Ascending aorta (tissue), 2 donors: ENCODE measurements at regions not wholly inside any gene's neighbourhood (a gene's known extent, or its start where the extent isn't known, plus 50 kb on each side); places are given as distances from the start of the nearest gene placed in this dataset.
"Not testable (repeated sequence)": the region's sequence is repeated elsewhere in the genome, so short reads cannot be mapped to it uniquely, and the experiment has no call there.

Experiments
- DNase-seq, 2 donors: peaks; one replicate each; pipeline ENCODE4 v3.0.0-alpha.2; 2019; ENCODE audit warnings: low spot score in 2 of 2
- H3K27ac ChIP-seq, 2 donors: fragments of 200-600 bp; sonication (generic); one replicate each; pipeline ENCODE4 v1.5.1; 2016 to 2017; ENCODE audit warnings: mild to moderate bottlenecking in 1 of 2
- H3K27me3 ChIP-seq: fragments of 200-600 bp; sonication (generic); one replicate; pipeline ENCODE4 v1.5.1; 2017
- H3K36me3 ChIP-seq, 2 donors: fragments of 200-600 bp; sonication (generic); one replicate each; pipeline ENCODE4 v1.5.1; 2016
- H3K4me1 ChIP-seq, 2 donors: fragments of 200-600 bp; sonication (generic); one replicate each; pipeline ENCODE4 v1.5.1; 2016 to 2017; ENCODE audit warnings: mild to moderate bottlenecking in 1 of 2
- H3K4me3 ChIP-seq, 2 donors: fragments of 200-600 bp; sonication (generic); one replicate each; pipeline ENCODE4 v1.5.1; 2016 to 2017; ENCODE audit warnings: mild to moderate bottlenecking in 1 of 2
- H3K9me3 ChIP-seq, 2 donors: fragments of 200-600 bp; sonication (generic); one replicate each; pipeline ENCODE4 v1.5.1; 2016
- intact Hi-C: fragments of 100-400 bp; cut with DNase I; formaldehyde crosslinking; loops from one replicate; pipeline ENCODE4 v1.15.1; 2023
- TF ChIP-seq, protein P1 (sequence below), 3 experiments: fragments of 200-600 bp in 2 of 3; fragments of 450-650 bp in 1 of 3; sonication (generic) in 2 of 3; IDR thresholded peaks; one replicate each; pipeline ENCODE4 v1.5.1; 2016 to 2019; ENCODE audit warnings: antibody characterized with exemption in 3 of 3, mild to moderate bottlenecking in 1 of 3, moderate library complexity in 1 of 3

DNA sequence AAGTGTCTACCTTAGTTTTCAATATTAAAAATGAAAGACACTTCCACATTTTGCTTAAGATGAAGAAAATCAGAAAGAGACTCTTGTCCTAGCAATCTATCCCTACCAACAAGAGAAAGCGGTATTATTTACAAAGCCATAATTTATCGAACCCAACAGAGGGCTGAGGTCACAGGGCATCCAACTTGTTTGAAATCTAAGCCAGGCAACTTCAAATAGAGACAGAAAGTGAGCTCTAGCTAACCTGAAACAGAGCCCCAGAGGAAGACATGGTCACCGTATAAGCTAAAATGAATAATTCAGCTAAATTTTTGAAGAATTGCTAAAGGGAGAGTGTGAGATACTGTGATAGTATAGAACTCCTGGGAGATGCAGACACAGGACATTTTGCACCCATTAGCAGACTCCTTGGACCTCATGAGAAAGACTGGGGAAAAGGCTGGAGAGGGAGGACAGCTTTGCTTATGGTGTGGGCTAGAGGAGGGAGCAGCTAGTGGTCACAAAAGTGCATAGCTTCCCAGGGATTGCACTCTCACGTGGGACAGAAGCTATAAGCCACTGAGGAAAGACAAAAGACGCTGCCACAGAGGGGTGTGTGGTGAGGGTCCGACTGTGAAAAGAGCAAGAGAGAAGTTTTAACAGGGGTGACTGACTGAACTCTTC lies 624.2 kb upstream of the GRIN3A start:
- TF ChIP-seq, protein P1, sequence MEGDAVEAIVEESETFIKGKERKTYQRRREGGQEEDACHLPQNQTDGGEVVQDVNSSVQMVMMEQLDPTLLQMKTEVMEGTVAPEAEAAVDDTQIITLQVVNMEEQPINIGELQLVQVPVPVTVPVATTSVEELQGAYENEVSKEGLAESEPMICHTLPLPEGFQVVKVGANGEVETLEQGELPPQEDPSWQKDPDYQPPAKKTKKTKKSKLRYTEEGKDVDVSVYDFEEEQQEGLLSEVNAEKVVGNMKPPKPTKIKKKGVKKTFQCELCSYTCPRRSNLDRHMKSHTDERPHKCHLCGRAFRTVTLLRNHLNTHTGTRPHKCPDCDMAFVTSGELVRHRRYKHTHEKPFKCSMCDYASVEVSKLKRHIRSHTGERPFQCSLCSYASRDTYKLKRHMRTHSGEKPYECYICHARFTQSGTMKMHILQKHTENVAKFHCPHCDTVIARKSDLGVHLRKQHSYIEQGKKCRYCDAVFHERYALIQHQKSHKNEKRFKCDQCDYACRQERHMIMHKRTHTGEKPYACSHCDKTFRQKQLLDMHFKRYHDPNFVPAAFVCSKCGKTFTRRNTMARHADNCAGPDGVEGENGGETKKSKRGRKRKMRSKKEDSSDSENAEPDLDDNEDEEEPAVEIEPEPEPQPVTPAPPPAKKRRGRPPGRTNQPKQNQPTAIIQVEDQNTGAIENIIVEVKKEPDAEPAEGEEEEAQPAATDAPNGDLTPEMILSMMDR (IDR thresholded peaks at IDR 0.05), result no peak
- intact Hi-C loops, result no loop called here
- Histone ChIP-seq H3K9me3 (no peaks in the 10 kb centered on the region), H3K27ac (no peak overlapping the region), H3K4me1 (no peaks in the 10 kb centered on the region), H3K4me3 (no peak overlapping the region), H3K36me3 (no peaks in the 10 kb centered on the region), H3K27me3 (no peaks in the 10 kb centered on the region)
- no peak for DNase-seq

DNA sequence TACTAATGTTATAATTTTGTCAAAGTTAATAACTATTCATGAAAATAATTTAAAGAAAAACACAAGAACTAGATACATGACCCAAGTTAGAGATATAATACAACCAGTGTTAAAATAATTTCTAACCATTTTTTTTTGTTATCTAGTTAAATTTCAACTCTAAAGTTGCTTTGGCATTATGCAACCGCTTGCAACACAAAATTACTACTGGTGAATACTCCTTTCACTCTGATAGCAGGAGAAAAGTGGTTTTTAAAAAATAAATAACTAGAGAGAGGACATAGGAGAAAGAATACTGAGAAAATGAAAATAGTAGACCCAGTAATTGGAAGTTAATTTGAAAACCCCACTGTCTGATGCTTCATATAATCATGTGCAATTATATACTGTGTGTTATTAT lies 622.4 kb upstream of the GRIN3A start:
- TF ChIP-seq, protein P1 (IDR thresholded peaks at IDR 0.05), result no peak
- no peaks in the 10 kb centered on the region for H3K9me3 ChIP-seq
- H3K27me3 ChIP-seq, result no peaks in the 10 kb centered on the region
- no peak overlapping the region for H3K4me3 ChIP-seq
- no peak for DNase-seq
- no peaks in the 10 kb centered on the region for H3K4me1 ChIP-seq
- intact Hi-C loops, result no loop called here
- no peaks in the 10 kb centered on the region for H3K36me3 ChIP-seq
- no peak overlapping the region for H3K27ac ChIP-seq

DNA sequence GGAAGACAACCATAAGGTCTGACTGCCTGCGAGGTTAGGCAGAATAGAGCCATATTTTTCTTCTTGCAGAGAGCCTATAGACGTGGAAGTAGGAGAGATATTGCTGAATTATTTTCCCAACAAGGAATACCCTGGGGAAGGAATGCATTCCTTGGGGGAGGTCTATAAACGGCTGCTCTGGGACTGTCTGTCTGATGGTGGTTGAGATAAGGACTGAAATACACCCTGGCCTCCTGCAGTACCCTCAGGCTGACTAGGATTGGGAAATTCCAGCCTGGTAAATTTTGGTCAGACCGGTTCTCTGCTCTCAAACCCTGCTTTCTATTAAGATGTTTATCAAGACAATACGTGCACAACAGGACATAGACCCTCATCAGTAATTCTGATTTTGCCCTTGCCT lies 617.5 kb upstream of the GRIN3A start:
- TF ChIP-seq, protein P1 (IDR thresholded peaks at IDR 0.05), result no peak

DNA sequence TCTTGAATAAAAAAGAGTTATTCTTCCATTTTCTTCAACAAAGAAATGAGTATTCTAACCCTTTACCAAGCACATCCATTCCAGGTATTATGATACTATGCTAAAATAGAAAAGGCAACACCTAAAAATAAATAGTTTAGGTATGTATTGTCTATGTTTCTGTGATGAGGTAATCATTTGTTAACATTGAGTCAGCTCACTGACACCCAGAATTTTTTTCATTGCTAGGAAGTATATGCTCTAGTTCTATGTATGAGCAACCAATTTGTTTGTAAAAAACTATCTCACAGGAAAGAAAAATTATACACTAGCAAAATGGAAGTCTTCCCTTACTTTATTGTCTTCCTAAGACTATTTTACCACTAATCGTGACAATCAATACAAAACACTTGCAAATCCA lies 615.6 kb upstream of the GRIN3A start:
- no peak overlapping the region for H3K27ac ChIP-seq
- intact Hi-C loops, result no loop called here
- no peaks in the 10 kb centered on the region for H3K9me3 ChIP-seq
- H3K27me3 ChIP-seq, result no peaks in the 10 kb centered on the region
- DNase-seq, result no peak
- no peak overlapping the region for H3K4me3 ChIP-seq
- TF ChIP-seq, protein P1 (IDR thresholded peaks at IDR 0.05), result no peak
- H3K4me1 ChIP-seq, result no peaks in the 10 kb centered on the region
- H3K36me3 ChIP-seq, result no peaks in the 10 kb centered on the region

More for the DNA sequence above, 617.5 kb upstream of the GRIN3A start:
- no peaks in the 10 kb centered on the region for H3K36me3 ChIP-seq
- no peak for DNase-seq
- intact Hi-C loops, result no loop called here
- H3K27me3 ChIP-seq, result no peaks in the 10 kb centered on the region
- no peak overlapping the region for H3K27ac ChIP-seq
- H3K4me1 ChIP-seq, result no peaks in the 10 kb centered on the region
- H3K4me3 ChIP-seq, result no peak overlapping the region
- H3K9me3 ChIP-seq, result no peaks in the 10 kb centered on the region

DNA sequence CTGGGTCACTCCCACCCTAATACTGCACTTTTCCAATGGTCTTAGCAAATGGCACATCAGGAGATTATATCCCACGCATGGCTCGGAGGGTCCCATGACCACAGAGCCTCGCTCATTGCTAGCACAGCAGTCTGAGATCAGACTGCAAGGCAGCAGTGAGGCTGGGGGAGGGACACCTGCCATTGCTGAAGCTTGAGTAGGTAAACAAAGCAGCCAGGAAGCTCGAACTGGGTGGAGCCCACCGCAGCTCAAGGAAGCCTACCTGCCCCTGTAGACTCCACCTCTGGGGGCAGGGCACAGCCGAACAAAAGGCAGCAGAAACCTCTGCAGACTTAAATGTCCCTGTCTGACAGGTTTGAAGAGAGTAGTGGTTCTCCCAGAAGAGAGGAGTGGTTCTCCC lies 599.0 kb upstream of the GRIN3A start:
- intact Hi-C loops, H3K27me3 ChIP-seq, H3K36me3 ChIP-seq, H3K9me3 ChIP-seq, H3K27ac ChIP-seq, H3K4me3 ChIP-seq, H3K4me1 ChIP-seq, DNase-seq: not testable (repeated sequence)

DNA sequence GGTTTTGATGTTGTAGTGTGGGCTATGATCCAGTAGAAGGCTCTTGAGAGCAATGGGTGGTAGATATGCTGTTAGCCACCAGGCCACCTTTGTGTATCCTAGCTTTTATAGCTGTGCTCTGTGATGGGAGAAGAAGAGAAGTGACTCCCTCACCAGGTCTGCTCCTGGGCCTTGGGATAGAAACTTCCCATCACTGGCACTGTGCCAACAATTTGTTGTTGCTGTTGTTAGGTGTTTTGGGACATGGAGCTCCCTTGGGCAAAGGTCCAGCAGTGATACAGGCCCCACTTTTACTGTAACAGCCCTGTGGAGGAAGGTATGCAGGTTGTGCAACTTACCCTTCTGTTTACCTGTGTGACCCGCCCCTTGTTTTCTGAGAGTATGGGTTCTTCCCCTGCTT lies 570.9 kb upstream of the GRIN3A start:
- intact Hi-C loops, result no loop called here
- TF ChIP-seq, protein P1 (IDR thresholded peaks at IDR 0.05), result no peak
- Histone ChIP-seq H3K9me3 (no peaks in the 10 kb centered on the region), H3K4me3 (no peak overlapping the region), H3K27me3 (no peaks in the 10 kb centered on the region), H3K36me3 (no peaks in the 10 kb centered on the region), H3K4me1 (no peaks in the 10 kb centered on the region), H3K27ac (no peak overlapping the region)
- no peak for DNase-seq
